Skin of body (tissue), 1 donor: ENCODE measurements at regions not wholly inside any gene's neighbourhood (a gene's known extent, or its start where the extent isn't known, plus 50 kb on each side); places are given as distances from the start of the nearest gene placed in this dataset.

Experiments
- DNase-seq: peaks from one replicate; lab custom pipeline; 2025; lab: John Stamatoyannopoulos, UW

GRCh38 chr14:95387826-95388445 lies 68.2 kb upstream of the CLMN start:
- no peak for DNase-seq

- no peak for DNase-seq
These were observed 66.9 kb upstream of the CLMN start for GRCh38 chr14:95386536-95387095.

- no peak for DNase-seq
These were observed 66.0 kb upstream of the CLMN start for GRCh38 chr14:95385701-95386100.

GRCh38 chr14:95382747-95383146 lies 63.0 kb upstream of the CLMN start:
- DNase-seq = no peak

GRCh38 chr14:95381726-95382125 lies 62.0 kb upstream of the CLMN start:
- no peak for DNase-seq

GRCh38 chr14:95380350-95381042 lies 60.8 kb upstream of the CLMN start:
- DNase-seq = no peak

GRCh38 chr14:95379634-95380033 lies 59.9 kb upstream of the CLMN start:
- DNase-seq = no peak

GRCh38 chr14:95375539-95376109 lies 55.9 kb upstream of the CLMN start:
- DNase-seq = no peak

GRCh38 chr14:95374239-95374997 lies 54.7 kb upstream of the CLMN start:
- no peak for DNase-seq

- no peak for DNase-seq
These were observed 50.4 kb upstream of the CLMN start for GRCh38 chr14:95370076-95370475.
